Transverse colon (tissue), 3 donors: ENCODE measurements at regions not wholly inside any gene's neighbourhood (a gene's known extent, or its start where the extent isn't known, plus 50 kb on each side); places are given as distances from the start of the nearest gene placed in this dataset.

Experiments
- POLR2A ChIP-seq: fragments of 450-650 bp; IDR thresholded peaks from one replicate; pipeline ENCODE4 v1.6.1; 2016; ENCODE audit warnings: antibody characterized with exemption, mild to moderate bottlenecking, moderate library complexity
- TF ChIP-seq, protein P1 (sequence below), 5 experiments: fragments of 200-600 bp in 3 of 5; fragments of 450-650 bp in 2 of 5; sonication (generic) in 3 of 5; IDR thresholded peaks; 1 replicate in 2 of 5; 2 replicates in 3 of 5; pipeline ENCODE4 v1.5.1; 2016 to 2017; ENCODE audit warnings: antibody characterized with exemption in 5 of 5, inconsistent platforms in 3 of 5, mild to moderate bottlenecking in 2 of 5, moderate library complexity in 1 of 5

DNA sequence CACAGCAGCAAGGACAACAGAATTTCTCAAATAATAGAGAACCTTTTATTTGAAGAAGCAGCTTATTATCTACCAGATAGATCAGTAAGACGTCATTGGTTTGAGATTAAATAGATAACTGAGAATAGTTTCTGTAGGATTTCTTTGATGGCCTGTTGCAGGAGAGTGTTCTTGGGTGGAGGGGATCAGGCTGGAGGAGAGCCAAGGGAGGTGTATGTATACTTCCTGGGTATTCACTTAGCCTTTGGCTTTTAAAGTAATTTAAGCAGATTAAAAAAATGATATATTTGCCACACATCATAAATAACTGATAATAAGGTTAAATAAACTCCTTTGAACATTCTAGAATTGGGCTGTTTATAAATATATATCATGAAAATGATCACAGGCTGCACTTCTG, 486.1 kb upstream of the IGFBP3 start:
- TF ChIP-seq, protein P1, sequence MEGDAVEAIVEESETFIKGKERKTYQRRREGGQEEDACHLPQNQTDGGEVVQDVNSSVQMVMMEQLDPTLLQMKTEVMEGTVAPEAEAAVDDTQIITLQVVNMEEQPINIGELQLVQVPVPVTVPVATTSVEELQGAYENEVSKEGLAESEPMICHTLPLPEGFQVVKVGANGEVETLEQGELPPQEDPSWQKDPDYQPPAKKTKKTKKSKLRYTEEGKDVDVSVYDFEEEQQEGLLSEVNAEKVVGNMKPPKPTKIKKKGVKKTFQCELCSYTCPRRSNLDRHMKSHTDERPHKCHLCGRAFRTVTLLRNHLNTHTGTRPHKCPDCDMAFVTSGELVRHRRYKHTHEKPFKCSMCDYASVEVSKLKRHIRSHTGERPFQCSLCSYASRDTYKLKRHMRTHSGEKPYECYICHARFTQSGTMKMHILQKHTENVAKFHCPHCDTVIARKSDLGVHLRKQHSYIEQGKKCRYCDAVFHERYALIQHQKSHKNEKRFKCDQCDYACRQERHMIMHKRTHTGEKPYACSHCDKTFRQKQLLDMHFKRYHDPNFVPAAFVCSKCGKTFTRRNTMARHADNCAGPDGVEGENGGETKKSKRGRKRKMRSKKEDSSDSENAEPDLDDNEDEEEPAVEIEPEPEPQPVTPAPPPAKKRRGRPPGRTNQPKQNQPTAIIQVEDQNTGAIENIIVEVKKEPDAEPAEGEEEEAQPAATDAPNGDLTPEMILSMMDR (IDR thresholded peaks at IDR 0.05) = no peak
- no peak for TF ChIP-seq POLR2A
